Stomach smooth muscle (tissue), 2 donors: ENCODE measurements at regions not wholly inside any gene's neighbourhood (a gene's known extent, or its start where the extent isn't known, plus 50 kb on each side); places are given as distances from the start of the nearest gene placed in this dataset.

Experiments used
- H3K27ac ChIP-seq: one replicate; pipeline ENCODE4 v1.7.0; 2013; ENCODE audit warnings: mild to moderate bottlenecking, low read length, inconsistent platforms
- H3K27me3 ChIP-seq, 2 donors: one replicate each; pipeline ENCODE4 v1.7.0; 2013; ENCODE audit warnings: low read length in 2 of 2; ENCODE audit not compliant: insufficient read depth in 2 of 2, control insufficient read depth in 1 of 2
- H3K36me3 ChIP-seq, 2 donors: one replicate each; pipeline ENCODE4 v1.7.0; 2013; ENCODE audit warnings: low read length in 2 of 2; ENCODE audit not compliant: control insufficient read depth in 2 of 2, insufficient read depth in 2 of 2
- H3K4me1 ChIP-seq: one replicate; pipeline ENCODE4 v1.7.0; 2013; ENCODE audit warnings: low read length; ENCODE audit not compliant: control insufficient read depth, insufficient read depth
- H3K4me3 ChIP-seq, 2 donors: one replicate each; pipeline ENCODE4 v1.7.0; 2013; ENCODE audit warnings: low read length in 2 of 2
- H3K9ac ChIP-seq, 2 donors: one replicate each; pipeline ENCODE4 v1.7.0; 2013; ENCODE audit warnings: low read length in 2 of 2, mild to moderate bottlenecking in 1 of 2
- H3K9me3 ChIP-seq, 2 donors: one replicate each; pipeline ENCODE4 v1.7.0; 2013; ENCODE audit warnings: low read length in 2 of 2; ENCODE audit not compliant: control insufficient read depth in 2 of 2
- donor health status: healthy.
- donor health status: Pancreatic carcinoma.

GRCh38 chr2:239668042-239668441 lies 267.2 kb upstream of the HDAC4 start:
- peaks cover 0 to 2% of the 10 kb centered on the region in 2 donors for H3K27me3 ChIP-seq
- peaks cover 0 to 6% of the 10 kb centered on the region in 2 donors for H3K9me3 ChIP-seq
- no peak overlapping the region for H3K4me3 ChIP-seq
- peaks cover 4% of the 10 kb centered on the region for H3K4me1 ChIP-seq
- H3K36me3 ChIP-seq = no peaks in the 10 kb centered on the region
- H3K27ac ChIP-seq = no peak overlapping the region
- no peak overlapping the region for H3K9ac ChIP-seq

- H3K36me3 ChIP-seq = no peaks in the 10 kb centered on the region
- no peak overlapping the region for H3K4me3 ChIP-seq
- no peak overlapping the region for H3K27ac ChIP-seq
- peaks cover 4% of the 10 kb centered on the region for H3K4me1 ChIP-seq
- peaks cover 0 to 5% of the 10 kb centered on the region in 2 donors for H3K27me3 ChIP-seq
- no peak overlapping the region for H3K9ac ChIP-seq
- peaks cover 0 to 6% of the 10 kb centered on the region in 2 donors for H3K9me3 ChIP-seq
Measured at GRCh38 chr2:239667431-239667985, 266.7 kb upstream of the HDAC4 start.

- Histone ChIP-seq H3K36me3 (no peaks in the 10 kb centered on the region), H3K4me3 (no peak overlapping the region), H3K4me1 (peaks cover 10% of the 10 kb centered on the region), H3K9me3 (peaks cover 0 to 6% of the 10 kb centered on the region in 2 donors), H3K9ac (no peak overlapping the region), H3K27me3 (peaks cover 0 to 8% of the 10 kb centered on the region in 2 donors), H3K27ac (no peak overlapping the region)
Measured at GRCh38 chr2:239666855-239667376, 266.1 kb upstream of the HDAC4 start.

GRCh38 chr2:239666053-239666854 lies 265.4 kb upstream of the HDAC4 start:
- Histone ChIP-seq H3K9ac (no peak overlapping the region), H3K27ac (no peak overlapping the region), H3K4me3 (no peak overlapping the region), H3K9me3 (peaks cover 0 to 6% of the 10 kb centered on the region in 2 donors), H3K27me3 (peaks cover 0 to 13% of the 10 kb centered on the region in 2 donors), H3K4me1 (peaks cover 16% of the 10 kb centered on the region), H3K36me3 (no peaks in the 10 kb centered on the region)

- Histone ChIP-seq H3K4me3 (no peak overlapping the region), H3K36me3 (no peaks in the 10 kb centered on the region), H3K9ac (no peak overlapping the region), H3K9me3 (no peaks in the 10 kb centered on the region), H3K4me1 (peaks cover 14% of the 10 kb centered on the region), H3K27ac (no peak overlapping the region), H3K27me3 (peaks cover 0 to 15% of the 10 kb centered on the region in 2 donors)
Measured at GRCh38 chr2:239664216-239664810, 263.5 kb upstream of the HDAC4 start.

- Histone ChIP-seq H3K9me3 (no peaks in the 10 kb centered on the region), H3K4me3 (no peak overlapping the region), H3K4me1 (peaks cover 14% of the 10 kb centered on the region), H3K9ac (no peak overlapping the region), H3K36me3 (no peaks in the 10 kb centered on the region), H3K27me3 (peaks cover 0 to 15% of the 10 kb centered on the region in 2 donors), H3K27ac (no peak overlapping the region)
Measured at GRCh38 chr2:239663364-239663924, 262.6 kb upstream of the HDAC4 start.

GRCh38 chr2:239662413-239663120 lies 261.7 kb upstream of the HDAC4 start:
- Histone ChIP-seq H3K4me3 (no peak overlapping the region), H3K27me3 (peaks cover 0 to 15% of the 10 kb centered on the region in 2 donors), H3K9ac (no peak overlapping the region), H3K27ac (no peak overlapping the region), H3K9me3 (no peaks in the 10 kb centered on the region), H3K4me1 (peaks cover 14% of the 10 kb centered on the region), H3K36me3 (no peaks in the 10 kb centered on the region)

GRCh38 chr2:239661334-239662312 lies 260.8 kb upstream of the HDAC4 start:
- no peaks in the 10 kb centered on the region for H3K36me3 ChIP-seq
- no peak overlapping the region for H3K27ac ChIP-seq
- H3K27me3 ChIP-seq = peaks cover 0 to 15% of the 10 kb centered on the region in 2 donors
- H3K4me3 ChIP-seq = peak overlapping the region in 1 of 2 donors; percentile 35
- peaks cover 14% of the 10 kb centered on the region for H3K4me1 ChIP-seq
- H3K9ac ChIP-seq = no peak overlapping the region
- H3K9me3 ChIP-seq = no peaks in the 10 kb centered on the region

GRCh38 chr2:239660390-239661230 lies 259.8 kb upstream of the HDAC4 start:
- Histone ChIP-seq H3K9ac (no peak overlapping the region), H3K9me3 (no peaks in the 10 kb centered on the region), H3K36me3 (no peaks in the 10 kb centered on the region), H3K27me3 (peaks cover 0 to 15% of the 10 kb centered on the region in 2 donors), H3K4me3 (no peak overlapping the region), H3K27ac (no peak overlapping the region), H3K4me1 (peaks cover 14% of the 10 kb centered on the region)
